Left lung (tissue), 4 donors: ENCODE measurements at regions not wholly inside any gene's neighbourhood (a gene's known extent, or its start where the extent isn't known, plus 50 kb on each side); places are given as distances from the start of the nearest gene placed in this dataset.

Experiments
- ATAC-seq: fragments of 200-7000 bp; cut with Tn5 transposase; one replicate; pipeline ENCODE4 v1.9.1; 2020; ENCODE audit warnings: moderate library complexity
- DNase-seq, 4 donors: peaks; one replicate each; pipeline ENCODE4 v3.0.0-alpha.2; 2013 to 2020
- H3K27ac ChIP-seq, 2 donors: fragments of 200-600 bp; sonication (generic) in 1 of 2; one replicate each; pipeline versions ENCODE4 v1.5.0 to v1.8.0; 2020 to 2021
- H3K27me3 ChIP-seq, 2 donors: fragments of 200-600 bp; sonication (generic) in 1 of 2; one replicate each; pipeline versions ENCODE4 v1.5.0 to v1.8.0; 2020 to 2021
- H3K36me3 ChIP-seq, 2 donors: fragments of 200-600 bp; sonication (generic) in 1 of 2; one replicate each; pipeline versions ENCODE4 v1.5.0 to v1.8.0; 2020 to 2021
- H3K4me1 ChIP-seq, 2 donors: fragments of 200-600 bp; one replicate each; pipeline ENCODE4 v1.8.0; 2021
- H3K4me3 ChIP-seq, 2 donors: fragments of 200-600 bp; sonication (generic) in 1 of 2; one replicate each; pipeline versions ENCODE4 v1.5.0 to v1.8.0; 2020 to 2021; ENCODE audit warnings: mild to moderate bottlenecking in 1 of 2
- H3K9me3 ChIP-seq, 2 donors: fragments of 200-600 bp; sonication (generic) in 1 of 2; one replicate each; pipeline versions ENCODE4 v1.5.0 to v1.8.0; 2020 to 2021
- intact Hi-C, 2 donors: fragments of 100-400 bp; cut with DNase I; formaldehyde crosslinking; loops; one replicate each; pipeline versions ENCODE4 v1.11.2 to v1.14.2; 2022
- TF ChIP-seq, protein P1 (sequence below), 2 donors: fragments of 200-600 bp; sonication (generic) in 1 of 2; IDR thresholded peaks; one replicate each; pipeline versions ENCODE4 v1.5.0 to v1.8.0; 2021; ENCODE audit warnings: antibody characterized with exemption in 2 of 2
- donor health status: DM: no; HTN: yes; CAD: no.
- donor health status: DM: no; HTN: no; CAD: no.

DNA sequence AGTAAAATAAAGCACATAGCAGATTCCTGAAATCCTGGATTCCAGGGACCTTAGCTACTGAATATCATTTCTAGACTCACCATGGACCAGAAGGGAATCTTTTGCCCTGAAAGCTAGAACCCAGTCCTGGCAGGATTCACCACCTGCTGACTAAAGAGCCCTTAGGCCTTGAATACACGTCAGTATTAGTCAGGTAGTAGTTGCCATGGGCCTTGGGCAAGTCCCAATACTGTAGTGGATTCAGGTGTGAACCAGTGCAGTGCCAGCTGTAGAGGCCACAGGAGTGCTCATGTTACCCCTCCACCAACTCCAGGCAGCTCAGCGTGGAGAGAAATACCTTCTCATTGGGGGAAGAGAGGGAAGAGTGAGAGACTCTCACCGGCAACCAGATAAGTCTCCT is 64.1 kb upstream of the UBQLN2 start:
- no peak for ATAC-seq
- Histone ChIP-seq H3K27me3 (peaks cover 0 to 3% of the 10 kb centered on the region in 2 donors), H3K4me1 (no peaks in the 10 kb centered on the region), H3K36me3 (no peaks in the 10 kb centered on the region), H3K9me3 (no peaks in the 10 kb centered on the region), H3K4me3 (no peak overlapping the region), H3K27ac (no peak overlapping the region)
- TF ChIP-seq, protein P1, sequence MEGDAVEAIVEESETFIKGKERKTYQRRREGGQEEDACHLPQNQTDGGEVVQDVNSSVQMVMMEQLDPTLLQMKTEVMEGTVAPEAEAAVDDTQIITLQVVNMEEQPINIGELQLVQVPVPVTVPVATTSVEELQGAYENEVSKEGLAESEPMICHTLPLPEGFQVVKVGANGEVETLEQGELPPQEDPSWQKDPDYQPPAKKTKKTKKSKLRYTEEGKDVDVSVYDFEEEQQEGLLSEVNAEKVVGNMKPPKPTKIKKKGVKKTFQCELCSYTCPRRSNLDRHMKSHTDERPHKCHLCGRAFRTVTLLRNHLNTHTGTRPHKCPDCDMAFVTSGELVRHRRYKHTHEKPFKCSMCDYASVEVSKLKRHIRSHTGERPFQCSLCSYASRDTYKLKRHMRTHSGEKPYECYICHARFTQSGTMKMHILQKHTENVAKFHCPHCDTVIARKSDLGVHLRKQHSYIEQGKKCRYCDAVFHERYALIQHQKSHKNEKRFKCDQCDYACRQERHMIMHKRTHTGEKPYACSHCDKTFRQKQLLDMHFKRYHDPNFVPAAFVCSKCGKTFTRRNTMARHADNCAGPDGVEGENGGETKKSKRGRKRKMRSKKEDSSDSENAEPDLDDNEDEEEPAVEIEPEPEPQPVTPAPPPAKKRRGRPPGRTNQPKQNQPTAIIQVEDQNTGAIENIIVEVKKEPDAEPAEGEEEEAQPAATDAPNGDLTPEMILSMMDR (IDR thresholded peaks at IDR 0.05), result no peak
- intact Hi-C loops, result no loop called here
- DNase-seq, result no peak

DNA sequence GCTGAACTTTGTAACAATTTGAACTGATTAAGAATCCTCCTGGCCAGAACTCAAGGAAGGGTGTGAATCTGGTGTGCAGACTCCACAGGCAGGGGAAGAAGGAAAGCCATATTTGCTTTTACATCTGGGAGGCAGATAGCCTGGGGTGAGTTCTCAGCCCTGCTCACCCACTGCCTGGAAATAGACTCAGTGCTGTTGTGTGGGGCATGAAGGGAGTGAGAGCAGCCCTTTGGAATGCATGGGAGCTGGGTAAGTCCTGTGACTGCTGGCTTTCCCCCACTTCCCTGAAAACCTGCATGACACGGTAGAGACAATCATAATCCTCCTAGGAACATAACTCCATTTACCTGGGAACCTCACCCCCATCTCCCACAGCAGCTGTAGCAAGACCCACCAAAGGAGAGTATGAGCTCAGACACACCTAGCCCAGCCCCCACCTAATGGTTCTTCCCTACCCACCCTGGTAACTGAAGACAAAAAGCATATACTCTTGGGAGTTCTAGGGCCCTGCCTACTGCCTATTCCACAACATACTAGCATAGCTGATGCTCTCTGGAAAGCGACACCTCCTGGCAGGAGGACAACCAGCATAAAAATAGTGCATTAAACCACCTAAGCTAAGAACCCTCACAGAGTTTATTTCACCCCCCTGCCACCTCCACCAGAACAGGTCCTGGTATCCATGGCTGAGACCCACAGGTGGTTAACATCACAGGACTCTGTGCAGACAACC is 59.3 kb upstream of the UBQLN2 start:
- ATAC-seq, result peak; percentile 38
- no peaks in the 10 kb centered on the region for H3K36me3 ChIP-seq
- TF ChIP-seq, protein P1 (IDR thresholded peaks at IDR 0.05), result no peak
- H3K4me3 ChIP-seq, result no peak overlapping the region
- DNase-seq, result no peak
- H3K27me3 ChIP-seq, result peaks cover 0 to 3% of the 10 kb centered on the region in 2 donors
- no peaks in the 10 kb centered on the region for H3K9me3 ChIP-seq
- H3K4me1 ChIP-seq, result no peaks in the 10 kb centered on the region
- no peak overlapping the region for H3K27ac ChIP-seq
- intact Hi-C loops, result no loop called here

DNA sequence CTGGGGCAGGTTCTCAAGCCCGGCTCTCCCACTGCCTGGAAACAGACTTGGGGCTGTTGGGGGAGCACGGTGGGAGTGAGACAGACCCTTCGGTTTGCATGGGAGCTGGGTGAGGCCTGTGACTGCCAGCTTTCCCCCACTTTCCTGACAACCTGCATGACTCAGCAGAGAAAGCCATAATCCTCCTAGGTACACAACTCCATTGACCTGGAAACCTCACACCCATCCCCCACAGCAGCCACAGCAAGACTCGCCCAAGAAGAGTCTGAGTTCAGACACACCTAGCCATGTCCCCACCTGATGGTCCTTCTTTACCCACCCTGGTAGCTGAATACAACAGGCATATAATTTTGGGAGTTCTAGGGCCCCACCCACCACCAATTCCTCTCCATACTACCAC is 57.6 kb upstream of the UBQLN2 start:
- H3K4me1 ChIP-seq, result no peaks in the 10 kb centered on the region
- DNase-seq (no peak), ATAC-seq (no peak)
- H3K27me3 ChIP-seq, result peaks cover 0 to 3% of the 10 kb centered on the region in 2 donors
- TF ChIP-seq, protein P1 (IDR thresholded peaks at IDR 0.05), result no peak
- no peak overlapping the region for H3K27ac ChIP-seq
- H3K4me3 ChIP-seq, result no peak overlapping the region
- intact Hi-C loops, result no loop called here
- no peaks in the 10 kb centered on the region for H3K9me3 ChIP-seq
- no peaks in the 10 kb centered on the region for H3K36me3 ChIP-seq
